Endothelial cell of umbilical vein (primary cell): ENCODE measurements at regions not wholly inside any gene's neighbourhood (a gene's known extent, or its start where the extent isn't known, plus 50 kb on each side); places are given as distances from the start of the nearest gene placed in this dataset.

ENCODE experiments used
- BruUV-seq: library from RNA; stranded (reverse); fragments of 400-500 nt; replicated peaks from 2 replicates; lab custom pipeline; 2021; lab: Mats Ljungman, UMichigan
- CTCF ChIA-PET: fragments of 300-600, 350-600 bp; sonication (Branson Sonifier 250); formaldehyde crosslinking; loops from one replicate; lab custom pipeline; 2021; ENCODE audit warnings: antibody characterized with exemption, inconsistent platforms; lab: Charles Lee
- POLR2A ChIA-PET: fragments of 300-600, 350-600 bp; sonication (Branson Sonifier 250); formaldehyde crosslinking; loops from one replicate; lab custom pipeline; 2021; ENCODE audit warnings: antibody characterized with exemption, inconsistent platforms; lab: Charles Lee
- DNase-seq: peaks from one replicate; pipeline ENCODE4 v3.0.0-alpha.2; 2011; ENCODE audit warnings: low read depth, low spot score
- FAIRE-seq: peaks from 2 replicates; lab custom pipeline; 2011; peaks lifted over from hg19 to GRCh38; lab: Jason Lieb, UNC
- H2AFZ ChIP-seq: 2 replicates; pipeline ENCODE4 v1.6.0; 2012; ENCODE audit warnings: low read depth, low read length, control low read depth, inconsistent platforms
- H3K27ac ChIP-seq: 2 replicates; pipeline ENCODE4 v1.5.1; 2011; ENCODE audit warnings: low read depth, mild to moderate bottlenecking, control low read depth, low read length, moderate library complexity; ENCODE audit not compliant: insufficient read depth
- H3K27me3 ChIP-seq, 2 experiments: 2 replicates each; pipeline versions ENCODE4 v1.6.0 to v1.6.1; 2011; ENCODE audit warnings: low read length in 2 of 2, mixed read lengths in 1 of 2; ENCODE audit not compliant: control insufficient read depth in 2 of 2, insufficient read depth in 2 of 2
- H3K36me3 ChIP-seq, 2 experiments: 2 replicates in 1 of 2; 3 replicates in 1 of 2; pipeline ENCODE4 v1.5.1; 2011; ENCODE audit warnings: low read length in 2 of 2, mild to moderate bottlenecking in 1 of 2, moderate library complexity in 1 of 2; ENCODE audit not compliant: control insufficient read depth in 2 of 2, insufficient read depth in 2 of 2; ENCODE audit errors: extremely low read depth in 1 of 2
- H3K4me1 ChIP-seq: 3 replicates; pipeline ENCODE4 v1.5.1; 2011; ENCODE audit warnings: mild to moderate bottlenecking, low read length; ENCODE audit not compliant: control insufficient read depth, insufficient read depth; ENCODE audit errors: extremely low read depth
- H3K4me2 ChIP-seq: 2 replicates; pipeline ENCODE4 v1.6.1; 2011; ENCODE audit warnings: low read length, control low read depth, mixed read lengths; ENCODE audit not compliant: insufficient read depth
- H3K4me3 ChIP-seq, 3 experiments: fragments of 200-600 bp in 1 of 3; sonication (generic), shearing (Covaris generic) in 1 of 3; replicated peaks in 1 of 3; 2 replicates each; pipeline ENCODE4 v1.5.1; 2011 to 2016; ENCODE audit warnings: control low read depth in 3 of 3, low read length in 3 of 3, mild to moderate bottlenecking in 2 of 3, inconsistent platforms in 1 of 3, low read depth in 1 of 3, moderate library complexity in 1 of 3; ENCODE audit not compliant: insufficient read depth in 1 of 3
- H3K79me2 ChIP-seq: 2 replicates; pipeline ENCODE4 v1.6.0; 2012; ENCODE audit warnings: low read length, inconsistent platforms; ENCODE audit not compliant: control insufficient read depth, insufficient read depth
- H3K9ac ChIP-seq: replicated peaks from 2 replicates; pipeline ENCODE3; 2011; ENCODE audit warnings: low read length, control low read depth; ENCODE audit not compliant: insufficient read depth; ENCODE audit errors: extremely low read depth
- H3K9me1 ChIP-seq: replicated peaks from 3 replicates; pipeline ENCODE4 v1.6.0; 2011; ENCODE audit warnings: mild to moderate bottlenecking, low read length; ENCODE audit not compliant: control insufficient read depth, insufficient read depth; ENCODE audit errors: extremely low read depth
- H3K9me3 ChIP-seq: replicated peaks from 2 replicates; pipeline ENCODE4 v1.5.1; 2012; ENCODE audit warnings: low read length, inconsistent platforms; ENCODE audit not compliant: control insufficient read depth, insufficient read depth
- H4K20me1 ChIP-seq: replicated peaks from 2 replicates; pipeline ENCODE3; 2011; ENCODE audit warnings: mild to moderate bottlenecking, low read length; ENCODE audit not compliant: control insufficient read depth, insufficient read depth; ENCODE audit errors: extremely low read depth
- CTCF ChIP-seq, 2 donors: IDR thresholded peaks; 1 replicate in 1 of 2; 2 replicates in 1 of 2; pipeline ENCODE4 v1.5.1; 2011; ENCODE audit warnings: low read length in 2 of 2, mild to moderate bottlenecking in 2 of 2, moderate library complexity in 2 of 2, control low read depth in 1 of 2, inconsistent platforms in 1 of 2, low read depth in 1 of 2; ENCODE audit not compliant: insufficient read depth in 1 of 2; ENCODE audit errors: extremely low read depth in 1 of 2
- EZH2 ChIP-seq: IDR thresholded peaks from 2 replicates; pipeline ENCODE4 v1.6.1; 2012; ENCODE audit warnings: borderline replicate concordance, low read depth, mild to moderate bottlenecking, moderate library complexity, low read length, inconsistent platforms; ENCODE audit not compliant: severe bottlenecking
- FOS ChIP-seq: IDR thresholded peaks from 2 replicates; pipeline ENCODE4 v1.6.1; 2011; ENCODE audit warnings: mild to moderate bottlenecking, low read length, moderate library complexity, borderline replicate concordance; ENCODE audit not compliant: insufficient read depth
- GATA2 ChIP-seq: IDR thresholded peaks from 2 replicates; pipeline ENCODE4 v1.7.0; 2011; ENCODE audit warnings: low read depth, mild to moderate bottlenecking, moderate library complexity, mixed read lengths, low read length; ENCODE audit not compliant: insufficient read length, insufficient read depth
- JUN ChIP-seq: IDR thresholded peaks from 2 replicates; pipeline ENCODE4 v1.6.1; 2011; ENCODE audit warnings: borderline replicate concordance, low read depth; ENCODE audit not compliant: insufficient read length, insufficient read depth
- MAX ChIP-seq: IDR thresholded peaks from 2 replicates; pipeline ENCODE4 v1.6.1; 2011; ENCODE audit not compliant: insufficient read depth, insufficient read length
- MYC ChIP-seq: IDR thresholded peaks from one replicate; pipeline ENCODE4 v1.6.1; 2011; ENCODE audit warnings: mild to moderate bottlenecking, low read depth, low read length
- POLR2A ChIP-seq: IDR thresholded peaks from 2 replicates; pipeline ENCODE4 v1.6.1; 2012; ENCODE audit warnings: low read depth, mild to moderate bottlenecking, control low read depth, low read length
- POLR2AphosphoS5 ChIP-seq: IDR thresholded peaks from 2 replicates; pipeline ENCODE4 v1.6.1; 2012; ENCODE audit warnings: low read depth, mild to moderate bottlenecking, control low read depth, low read length, moderate library complexity; ENCODE audit not compliant: insufficient read depth
- dilution Hi-C: fragments of 300-500 bp; cut with MboI; formaldehyde crosslinking; loops from one replicate; pipeline ENCODE4 v1.15.0; 2019; ENCODE audit warnings: low sequenced_read_pairs; ENCODE audit not compliant: extremely low pct_ligation_motif_present
- intact Hi-C: fragments of 100-400 bp; cut with micrococcal nuclease; formaldehyde crosslinking; loops from one replicate; pipeline ENCODE4 v1.10.0; 2022

GRCh38 chrX:95628796-95629195, 1055.8 kb upstream of the DIAPH2 start:
- Histone ChIP-seq H3K4me2 (no peak overlapping the region), H3K9ac (no peak overlapping the region), H3K27me3 (no peaks in the 10 kb centered on the region), H3K4me1 (no peaks in the 10 kb centered on the region), H2AFZ (no peak overlapping the region), H3K36me3 (no peaks in the 10 kb centered on the region), H3K9me1 (no peaks in the 10 kb centered on the region), H3K9me3 (no peaks in the 10 kb centered on the region), H4K20me1 (no peaks in the 10 kb centered on the region), H3K27ac (no peak overlapping the region), H3K4me3 (no peak overlapping the region), H3K79me2 (no peaks in the 10 kb centered on the region)
- FAIRE-seq: no peak
- TF ChIP-seq MYC (no peak), FOS (no peak), EZH2 (no peak), CTCF (IDR thresholded peaks at IDR 0.05; ENCODE audit: extremely low read depth in 1 of 2, insufficient read depth in 1 of 2, low read depth in 1 of 2, low read length in 2 of 2) (no peak), POLR2A (no peak), POLR2AphosphoS5 (no peak), JUN (no peak), MAX (no peak), GATA2 (no peak)
- dilution Hi-C loops (no loop called here), intact Hi-C loops (no loop called here)
- CTCF ChIA-PET: no interaction called here
- POLR2A ChIA-PET: no interaction called here
- BruUV-seq: no TSS peak
- no peak for DNase-seq
